NCI-H774 (cell line): ENCODE measurements at regions not wholly inside any gene's neighbourhood (a gene's known extent, or its start where the extent isn't known, plus 50 kb on each side); places are given as distances from the start of the nearest gene placed in this dataset.

Source experiments
- DNase-seq: peaks from one replicate; lab custom pipeline; 2025; lab: John Stamatoyannopoulos, UW

DNA sequence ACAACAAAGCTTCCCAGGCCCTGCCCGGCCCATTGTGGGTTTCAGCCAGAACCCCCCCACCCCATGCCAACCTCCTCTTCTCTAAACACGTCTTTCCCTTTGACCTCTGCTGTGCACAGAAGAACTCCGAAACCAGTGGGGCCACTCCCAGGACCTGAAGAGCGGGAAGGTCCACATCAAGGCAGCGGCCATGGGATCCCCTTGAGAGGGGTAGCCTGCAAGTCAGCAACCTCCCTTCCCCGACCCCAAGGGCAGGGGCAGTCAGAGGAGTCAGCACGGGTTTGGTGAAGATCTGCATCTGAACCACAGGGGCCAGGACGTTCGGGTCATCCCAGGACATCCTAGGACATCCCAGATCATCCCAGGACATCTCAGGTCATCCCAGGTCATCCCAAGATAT, 379.9 kb upstream of the IRX4 start:
- no peak for DNase-seq

DNA sequence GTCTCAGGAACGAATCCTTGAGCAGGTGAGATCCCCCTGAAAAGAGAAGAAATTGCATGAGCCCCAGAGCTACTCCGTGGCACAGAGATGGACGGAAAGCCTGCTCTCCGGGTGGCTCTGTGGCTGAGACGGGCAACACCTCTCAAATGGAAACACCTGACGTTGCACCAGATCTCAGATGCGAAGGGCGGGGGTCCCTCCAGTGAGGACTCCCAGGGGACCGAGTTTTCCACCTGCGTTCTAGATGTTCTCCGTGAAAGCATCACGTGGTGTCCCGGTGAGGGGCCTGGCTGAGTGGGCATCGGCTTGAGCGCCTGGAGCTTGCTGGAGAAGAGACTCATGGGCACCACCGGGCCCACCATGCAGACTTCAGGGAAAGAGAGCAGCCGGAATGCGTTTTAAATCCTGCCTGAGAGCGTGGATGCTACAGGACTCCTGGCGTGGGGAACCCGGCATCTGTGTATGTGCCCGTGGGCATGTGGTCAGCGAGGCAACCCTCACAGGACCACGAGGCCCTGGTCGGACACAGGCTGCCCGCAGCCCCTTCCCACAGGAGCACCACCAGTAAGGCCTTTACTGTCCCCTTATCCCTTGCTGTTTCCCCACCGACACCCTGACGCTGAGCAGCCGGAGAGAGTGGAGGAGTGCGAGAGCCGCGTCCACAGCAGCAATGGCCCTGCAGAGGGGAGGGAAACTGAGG, 378.4 kb upstream of the IRX4 start:
- DNase-seq: no peak

DNA sequence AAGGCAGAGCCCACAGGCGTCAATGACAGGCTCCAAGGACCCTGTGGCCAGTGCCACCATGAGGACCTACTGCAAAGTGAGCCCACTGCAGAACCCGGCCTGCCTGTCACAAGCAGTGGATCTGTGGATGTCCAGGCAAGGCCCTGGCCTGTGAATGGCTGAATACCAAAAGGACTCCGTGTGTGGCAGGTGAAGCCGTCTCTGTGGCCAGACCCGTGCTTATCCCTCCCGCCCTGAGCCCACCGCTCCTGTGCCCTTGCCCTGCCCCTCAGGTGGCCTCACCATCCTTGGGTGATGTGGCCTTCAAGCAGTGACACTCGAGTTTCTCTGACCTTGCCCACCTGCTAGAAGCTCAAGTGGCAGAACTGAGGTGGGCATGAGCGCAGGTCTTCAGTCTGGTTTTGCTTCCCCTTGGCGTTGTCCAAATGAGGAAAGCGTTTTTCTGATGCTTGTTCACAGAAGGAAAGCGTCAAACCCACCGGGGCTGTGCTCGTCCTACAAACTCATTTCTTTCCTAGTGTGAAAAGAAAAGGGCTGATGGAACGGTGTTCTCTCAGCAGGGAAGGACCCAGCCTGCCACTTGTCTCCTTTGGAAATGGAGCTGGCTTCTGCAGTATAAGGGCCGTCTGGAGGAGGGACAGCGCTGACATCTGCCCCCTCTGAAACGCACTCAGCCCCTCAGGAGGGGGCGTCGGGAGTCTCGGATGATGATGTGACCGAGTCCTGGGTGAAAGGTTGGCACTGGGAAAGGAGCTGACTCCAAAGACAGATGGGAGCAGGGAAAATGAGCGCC, 377.7 kb upstream of the IRX4 start:
- no peak for DNase-seq

DNA sequence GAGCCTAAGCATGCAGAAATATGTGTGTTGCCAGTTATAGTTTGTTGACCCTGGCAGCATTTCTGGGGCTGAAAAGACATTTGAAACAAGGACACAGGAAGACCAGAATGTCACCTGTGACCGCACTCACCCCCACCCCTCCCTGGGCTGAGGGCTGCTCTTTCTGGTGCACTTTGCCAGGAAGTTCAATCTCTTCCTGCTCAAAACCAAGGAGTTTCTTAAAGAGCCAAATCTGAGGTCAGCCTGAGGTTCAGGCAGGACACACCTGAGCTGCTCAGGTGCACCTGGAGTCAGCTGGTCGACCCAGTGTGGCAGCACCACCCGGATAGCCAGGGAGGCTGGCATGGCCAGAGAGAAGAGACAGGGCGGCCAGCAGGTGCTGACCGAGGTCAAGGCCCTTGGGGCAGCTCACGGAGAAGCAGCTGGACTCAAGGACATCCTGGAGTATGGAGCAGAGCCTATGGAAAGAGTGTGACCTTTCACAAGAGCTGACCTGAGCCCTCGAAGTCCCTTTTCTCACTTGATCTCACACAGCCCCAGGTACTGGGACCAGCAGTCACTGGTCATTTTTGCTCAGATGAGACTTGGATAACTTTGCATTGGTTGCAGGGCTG, 376.9 kb upstream of the IRX4 start:
- no peak for DNase-seq

DNA sequence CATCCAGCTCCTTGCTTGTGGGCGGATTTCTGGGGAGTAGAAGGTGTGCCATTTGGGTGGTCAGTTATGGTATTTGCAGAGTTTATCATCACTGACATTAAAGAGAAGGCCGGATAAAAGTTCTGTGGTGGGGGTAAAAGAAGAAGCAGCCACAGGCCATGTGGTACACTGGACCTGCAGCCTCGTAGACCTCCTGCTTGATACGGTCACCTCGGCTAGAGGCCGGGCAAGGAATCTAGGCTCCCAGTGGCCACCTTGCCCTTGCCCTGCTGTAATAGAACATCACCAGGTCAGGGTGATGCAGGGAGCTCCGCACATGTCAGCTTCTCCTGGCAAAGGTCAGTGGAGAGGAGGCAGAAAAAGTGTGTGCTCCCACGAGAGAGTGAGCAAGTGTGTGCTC, 376.1 kb upstream of the IRX4 start:
- no peak for DNase-seq

DNA sequence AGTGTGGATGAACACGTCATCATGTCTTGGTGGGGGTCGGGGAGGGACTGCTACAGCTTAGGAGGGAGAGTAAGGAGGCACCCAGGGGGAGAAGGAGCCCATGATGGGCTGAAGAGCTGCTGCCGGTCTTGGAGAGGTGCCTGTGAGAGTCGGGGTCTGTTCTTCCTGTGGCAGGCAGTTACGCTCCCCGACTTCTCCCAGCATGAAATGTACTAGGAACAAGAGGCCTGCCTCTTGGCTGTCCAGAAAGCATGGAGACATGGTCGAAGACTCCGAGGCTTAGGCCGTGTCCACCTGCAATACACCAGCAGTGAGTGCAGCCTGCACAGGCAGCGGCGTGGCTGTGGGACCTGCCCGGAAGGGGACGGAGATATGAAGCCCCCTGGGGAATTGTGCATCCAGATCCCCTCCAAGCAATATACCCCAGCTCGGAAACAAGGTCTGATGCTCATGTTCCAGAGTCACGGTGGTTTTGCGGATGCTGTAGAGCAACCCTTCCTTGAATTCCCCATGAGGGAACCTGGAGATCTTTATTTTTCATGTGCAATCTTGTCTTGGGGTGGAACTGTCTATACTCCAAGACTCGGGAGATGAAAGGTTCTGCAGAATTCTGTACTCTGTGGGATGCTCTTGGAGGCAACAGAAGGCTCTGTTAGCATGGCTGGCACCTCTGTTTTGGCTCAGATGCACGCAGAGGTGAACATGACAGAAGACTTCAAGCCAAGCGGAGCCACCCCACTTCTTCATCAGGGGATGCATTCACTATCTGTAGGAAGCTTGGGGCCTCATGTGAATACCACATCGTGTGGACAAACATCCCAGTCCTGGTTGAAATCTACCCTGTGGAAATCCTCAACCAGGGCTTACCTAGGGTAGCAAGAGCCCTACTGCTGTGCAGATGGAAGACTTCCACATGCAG, 374.9 kb upstream of the IRX4 start:
- no peak for DNase-seq

DNA sequence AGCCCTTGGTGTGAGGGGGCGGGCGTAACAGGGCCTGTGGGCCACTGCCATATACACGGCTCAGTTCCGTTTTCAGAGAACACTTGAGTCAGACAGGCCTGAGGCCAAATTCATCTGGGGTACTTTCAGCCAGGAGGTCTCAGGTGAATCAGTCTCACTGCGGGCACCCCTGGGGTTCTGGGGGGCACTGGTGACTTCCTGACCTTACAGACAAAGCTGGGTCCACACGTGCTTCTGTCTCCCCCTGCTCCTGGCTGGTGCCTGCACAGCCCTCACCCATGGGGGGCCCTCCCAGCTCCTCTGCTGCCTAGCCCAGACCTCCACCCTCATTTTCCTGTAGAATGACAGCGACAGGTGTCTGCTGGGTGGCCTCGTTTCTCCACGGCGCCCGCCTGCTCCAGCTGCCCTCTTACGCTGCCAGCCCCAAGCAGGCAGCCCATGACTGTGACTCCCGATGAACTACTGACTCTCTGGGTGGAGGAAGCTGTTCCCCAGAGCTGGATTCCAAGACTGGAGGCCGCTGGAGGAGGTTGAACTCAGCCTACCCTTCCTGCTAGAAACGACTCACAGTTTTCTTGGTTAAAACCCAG, 374.1 kb upstream of the IRX4 start:
- no peak for DNase-seq

DNA sequence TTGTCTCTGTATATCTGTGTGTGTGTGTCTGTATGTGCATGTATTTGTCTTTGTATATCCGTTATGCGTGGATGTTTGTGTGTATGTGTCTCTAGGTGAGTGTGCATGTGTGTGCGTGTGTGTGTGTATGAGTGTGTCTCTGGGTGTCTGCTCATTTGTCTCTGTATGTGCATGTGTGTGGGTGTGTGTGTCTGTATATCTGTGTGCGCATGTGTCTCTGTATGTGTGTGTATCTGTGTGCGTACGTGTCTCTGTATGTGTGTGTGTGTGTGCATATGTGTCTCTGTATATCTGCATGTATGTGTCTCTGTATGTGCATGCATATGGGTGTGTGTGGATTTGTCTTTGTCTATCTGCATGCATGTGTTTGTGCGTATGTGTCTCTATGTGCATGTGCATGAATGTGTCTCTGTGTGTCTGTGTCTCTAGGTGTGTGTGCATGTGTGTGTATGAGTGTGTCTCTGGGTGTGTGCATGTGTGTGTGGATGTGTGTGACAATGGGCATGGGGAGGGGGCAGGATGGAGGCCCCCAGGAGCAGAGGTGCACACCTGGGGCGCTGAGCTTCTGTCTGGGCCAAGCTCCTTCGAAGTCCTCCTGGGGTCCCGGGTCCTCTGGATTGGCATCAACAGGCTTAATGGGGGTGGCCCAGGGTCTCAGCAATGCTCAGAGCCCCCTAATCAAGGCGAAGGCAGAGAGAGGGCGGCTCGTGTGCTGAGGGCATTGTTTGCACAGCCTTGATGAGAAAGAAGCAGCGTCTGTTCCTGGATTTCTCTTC, 373.4 kb upstream of the IRX4 start:
- no peak for DNase-seq

DNA sequence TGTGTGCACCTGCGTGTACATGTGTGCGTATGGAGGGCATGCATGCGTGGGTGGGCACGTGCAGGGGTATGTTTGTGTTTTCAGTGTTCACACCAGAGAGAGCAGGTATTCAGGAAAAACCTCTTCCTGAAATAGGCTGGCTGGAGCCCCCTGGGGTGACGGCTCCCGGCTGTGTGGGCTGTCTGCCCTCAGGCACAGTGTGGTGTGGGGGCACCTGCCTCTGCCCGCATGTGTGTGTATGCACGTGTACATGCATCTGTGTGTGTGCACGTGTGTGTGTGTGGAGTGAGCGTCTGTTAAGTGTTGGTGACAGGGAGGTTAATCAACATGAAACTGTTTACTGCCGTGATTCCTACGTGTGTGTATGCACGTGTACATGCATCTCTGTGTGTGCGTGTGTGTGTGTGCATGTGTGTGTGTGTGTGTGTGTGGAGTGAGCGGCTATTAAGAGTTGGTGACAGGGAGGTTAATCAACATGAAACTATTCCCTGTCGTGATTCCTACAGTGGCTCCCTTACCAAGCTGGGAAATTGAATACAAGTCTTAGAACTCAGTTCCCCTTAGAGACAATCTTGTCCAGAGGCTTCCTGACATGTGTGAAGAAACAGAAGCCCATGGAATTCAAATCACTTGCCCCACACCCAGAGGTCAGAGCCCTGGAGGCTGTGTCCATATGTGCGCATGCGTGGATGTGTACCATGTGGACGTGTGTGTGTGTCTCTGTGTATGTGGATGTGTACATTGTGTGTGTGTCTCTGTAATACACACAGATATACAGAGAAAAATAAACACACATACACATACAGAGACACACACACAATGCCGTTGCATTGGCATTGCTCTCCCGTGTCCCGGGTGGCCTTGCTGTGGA, 372.4 kb upstream of the IRX4 start:
- DNase-seq: no peak

DNA sequence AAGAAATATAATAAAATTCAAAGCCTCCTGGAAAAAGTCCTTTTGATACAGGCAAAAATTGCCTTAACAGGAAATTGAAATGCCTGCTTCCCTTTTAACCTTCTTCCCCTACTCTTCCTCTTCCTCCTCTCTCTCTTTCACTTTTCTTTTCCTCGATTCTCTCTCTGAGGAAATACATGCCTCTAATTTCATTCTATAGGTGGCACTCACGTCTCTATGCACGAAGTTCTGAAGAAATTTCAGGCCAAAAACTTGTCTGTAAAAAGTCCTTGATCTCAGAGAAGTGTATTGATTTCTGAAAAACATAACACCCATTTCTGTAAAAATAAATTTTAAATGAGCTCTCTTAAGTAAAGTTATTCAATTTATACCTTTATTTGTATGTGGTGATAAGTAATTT, 371.7 kb upstream of the IRX4 start:
- no peak for DNase-seq

DNA sequence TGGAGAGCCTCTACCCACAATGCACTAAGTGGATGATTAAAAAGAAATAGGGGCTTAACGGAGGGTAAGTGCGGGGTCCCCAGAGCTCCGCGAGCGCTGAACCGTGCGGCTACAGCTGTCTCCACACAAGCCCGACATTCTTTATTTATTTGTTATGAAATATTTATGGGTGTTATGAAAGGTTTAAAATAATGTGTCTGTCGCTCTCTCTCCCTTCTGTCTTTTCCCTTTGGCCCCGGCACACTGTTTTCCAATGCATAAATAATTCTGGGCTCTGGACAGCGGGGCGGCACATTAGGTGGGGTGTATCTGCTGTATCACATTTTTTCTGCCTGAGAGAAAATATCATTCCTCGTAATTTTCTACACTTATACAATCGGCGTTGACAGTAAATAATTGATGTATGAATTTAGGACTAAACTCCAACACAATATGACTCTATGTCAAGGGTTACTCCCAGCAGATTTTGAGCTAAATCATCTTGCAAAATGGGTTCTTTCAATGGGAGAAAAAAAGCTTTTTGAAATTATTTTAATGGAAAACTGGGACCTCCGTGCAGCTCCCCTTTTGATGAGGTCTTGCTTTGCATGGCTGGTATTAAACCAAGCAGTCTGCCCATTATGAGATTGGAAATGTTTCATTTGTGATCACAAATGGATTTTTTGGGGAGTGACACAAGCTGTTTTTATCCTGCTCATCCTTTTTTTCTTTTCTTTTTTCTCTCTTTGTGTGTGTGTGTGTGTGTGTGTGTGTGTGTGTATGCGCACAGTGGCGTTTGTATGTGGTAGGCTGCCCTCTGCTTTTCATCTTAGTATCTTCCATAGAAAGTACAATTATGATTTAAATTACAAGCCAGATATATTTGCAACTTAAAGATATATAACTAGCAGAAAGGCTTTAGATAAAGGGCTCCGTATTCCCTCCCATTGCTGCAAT, 370.6 kb upstream of the IRX4 start:
- no peak for DNase-seq

DNA sequence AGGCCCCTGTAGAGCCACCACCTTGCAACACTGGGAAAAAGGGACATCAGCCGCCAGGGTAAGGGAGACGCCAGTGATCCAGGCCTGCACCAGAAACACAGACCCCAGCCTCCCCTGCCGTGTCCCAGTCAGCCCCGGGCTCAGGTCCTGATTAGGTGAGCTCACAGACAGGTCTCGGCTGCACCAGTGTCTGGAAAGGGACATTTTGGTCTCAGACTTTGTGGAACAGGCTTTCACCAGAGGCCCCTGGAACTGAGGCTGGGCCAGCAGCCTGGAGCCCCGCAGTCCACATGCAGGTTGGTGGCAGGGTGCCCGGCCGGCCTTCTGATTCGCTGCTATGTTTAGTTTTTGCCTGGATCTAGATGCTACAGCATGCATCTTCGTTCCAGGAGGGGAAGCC, 369.0 kb upstream of the IRX4 start:
- DNase-seq: no peak

DNA sequence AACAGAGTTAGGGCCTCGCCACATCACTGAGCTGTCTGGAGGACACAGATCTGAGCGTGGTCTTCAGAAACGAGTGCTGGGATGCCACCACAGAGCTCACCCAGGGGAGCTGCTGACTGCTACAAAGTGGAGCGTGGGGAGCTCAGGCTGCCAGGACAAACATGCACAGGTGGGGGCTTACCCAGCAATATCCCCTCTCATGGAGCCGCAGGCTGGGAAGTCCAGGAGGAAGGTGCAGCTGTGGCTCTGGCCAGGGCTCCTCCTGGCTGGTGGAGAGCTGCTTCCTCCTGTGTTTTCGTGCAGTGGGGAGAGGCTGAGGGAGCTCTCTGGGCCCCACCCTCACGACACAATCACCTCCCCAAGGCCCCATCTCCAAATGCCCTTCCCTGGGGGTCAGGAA, 368.6 kb upstream of the IRX4 start:
- no peak for DNase-seq

DNA sequence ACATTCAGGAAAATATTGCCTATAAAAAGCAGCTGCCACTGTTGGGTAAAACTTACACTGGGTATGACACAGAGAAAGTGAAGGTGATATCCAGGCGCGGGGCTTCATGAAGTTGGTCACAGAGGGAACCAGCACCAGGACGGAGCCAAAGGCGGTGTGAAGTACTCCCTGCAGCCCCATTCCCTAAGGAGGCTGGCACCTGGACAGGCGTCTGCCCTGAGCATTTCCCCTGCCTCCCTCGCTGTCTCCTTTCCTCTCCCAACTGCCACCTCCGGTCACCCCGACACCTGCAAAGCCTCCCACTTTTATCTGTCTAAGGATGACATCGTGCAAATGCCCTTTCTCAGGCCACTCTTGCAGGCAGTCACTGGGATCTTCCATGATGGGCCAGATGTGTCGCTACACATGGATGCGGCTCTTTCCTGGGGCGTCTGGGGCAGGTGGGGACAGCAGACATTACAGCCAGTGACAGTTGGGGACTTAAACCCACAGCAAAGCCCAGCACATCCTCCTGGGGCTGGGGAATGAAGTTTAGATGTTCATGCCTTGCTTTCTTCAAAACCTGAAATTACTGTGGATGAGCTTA, 367.7 kb upstream of the IRX4 start:
- DNase-seq: no peak

DNA sequence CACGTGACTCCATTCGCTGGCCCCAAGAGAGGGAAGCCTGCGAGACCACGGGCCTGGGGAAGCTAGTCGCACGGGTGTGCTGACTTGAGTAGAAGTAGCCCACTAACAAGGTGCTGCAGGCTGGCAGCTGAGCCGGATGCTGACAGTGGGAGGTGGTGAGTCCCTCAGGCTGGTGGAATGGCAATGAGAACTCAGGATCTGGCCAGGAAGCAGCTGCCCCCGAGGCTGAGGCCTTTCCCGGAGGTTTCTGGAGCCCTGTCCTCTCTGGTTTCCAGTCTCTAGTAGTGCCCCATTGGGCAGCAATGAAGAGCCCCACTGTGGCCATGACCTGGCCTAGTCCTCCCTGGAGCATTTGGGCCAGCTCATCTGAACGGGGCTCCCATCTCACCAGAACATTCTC, 366.7 kb upstream of the IRX4 start:
- DNase-seq: no peak

DNA sequence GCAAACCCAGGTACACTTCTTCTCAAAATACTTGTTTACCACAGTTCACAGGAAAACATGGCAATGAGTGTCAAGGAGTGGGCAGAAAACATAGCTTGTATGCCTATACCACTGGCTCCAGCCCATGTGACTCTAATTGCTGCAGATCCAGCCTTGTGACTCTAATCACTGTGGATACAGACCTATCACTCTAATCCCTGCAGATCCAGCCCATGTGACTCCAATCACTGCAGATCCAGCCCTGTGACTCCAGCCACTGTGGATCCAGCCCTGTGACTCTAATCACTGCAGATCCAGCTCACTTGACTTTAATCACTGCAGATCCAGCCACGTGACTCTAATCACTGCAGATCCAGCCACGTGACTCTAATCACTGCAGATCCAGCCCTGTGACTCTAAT, 366.3 kb upstream of the IRX4 start:
- no peak for DNase-seq

DNA sequence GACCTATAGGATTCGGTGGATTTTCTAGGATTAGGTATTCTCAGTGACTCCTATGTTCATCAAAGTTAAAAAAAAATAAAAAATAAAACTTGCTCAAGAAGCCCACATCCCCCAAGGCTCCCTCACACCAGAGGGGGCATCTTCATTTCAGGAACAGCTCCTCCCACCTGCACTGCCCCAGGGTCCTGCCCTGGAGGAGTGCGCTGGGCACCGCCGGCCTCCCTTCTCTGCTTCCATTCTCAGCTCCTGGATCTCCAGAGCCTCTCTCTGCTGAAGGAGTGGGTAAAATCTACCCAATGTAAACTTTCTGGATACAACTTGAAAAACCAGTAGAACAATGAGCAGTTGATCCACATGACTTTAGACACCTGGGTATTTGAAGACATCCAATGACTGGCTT, 359.8 kb upstream of the IRX4 start:
- no peak for DNase-seq

DNA sequence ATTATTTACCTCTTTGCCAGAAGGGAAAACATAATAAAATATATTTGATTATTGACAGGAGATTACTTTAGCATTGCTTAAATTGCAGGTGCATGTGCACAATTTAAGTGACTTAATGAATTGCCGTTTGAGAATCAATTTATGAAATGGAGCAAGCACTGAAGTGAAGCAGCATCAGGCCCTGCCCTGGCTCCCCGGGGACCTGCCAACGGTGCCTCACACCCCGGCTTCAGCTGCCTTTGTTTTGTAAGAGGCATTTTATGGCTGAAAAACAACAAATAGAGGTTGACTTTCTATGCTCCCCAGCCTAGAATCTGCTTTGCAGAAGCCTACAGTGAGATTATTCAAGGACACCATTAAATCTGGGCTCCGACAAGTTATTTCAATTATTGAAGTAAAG, 359.1 kb upstream of the IRX4 start:
- no peak for DNase-seq
